ENCODE measurements at regions not wholly inside any gene's neighbourhood (a gene's known extent, or its start where the extent isn't known, plus 50 kb on each side); places are given as distances from the start of the nearest gene placed in this dataset.
A peak's percentile ranks its signal among the peaks of the same experiment; 100 is the strongest.

DNA sequence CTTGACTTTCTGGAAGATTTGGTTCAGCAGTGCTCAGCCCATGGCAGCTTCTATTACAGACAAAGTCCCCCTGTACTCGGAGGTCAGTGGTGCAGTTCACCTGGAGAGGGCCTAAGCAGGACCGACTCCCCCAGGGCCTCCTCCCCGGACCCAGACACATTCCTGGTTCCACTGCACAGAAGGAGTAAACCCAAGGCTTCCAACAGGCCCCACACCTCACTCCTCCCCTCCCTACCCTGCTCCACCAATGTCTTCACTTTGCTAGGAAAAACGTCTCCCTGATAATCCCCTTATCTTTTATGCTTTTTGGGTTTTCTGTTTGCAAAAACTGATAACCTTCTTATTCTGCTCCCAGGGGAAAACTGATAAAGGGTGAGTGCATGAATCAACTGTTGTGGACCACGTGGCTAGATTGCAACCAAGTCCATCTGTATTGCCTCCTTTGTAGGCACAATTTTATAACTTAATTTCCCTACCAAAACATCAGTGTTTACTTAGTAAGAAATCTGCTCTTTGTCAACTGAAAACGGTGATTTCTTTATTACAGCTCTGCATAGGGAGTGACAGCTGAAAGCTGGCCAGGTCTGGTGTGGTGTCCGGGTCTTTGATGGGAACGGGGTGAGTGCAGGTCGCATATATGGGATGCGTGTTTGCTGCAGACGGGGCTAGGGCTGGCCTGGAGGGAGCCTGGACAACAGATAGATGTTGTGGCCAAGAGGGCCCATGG lies 202.5 kb downstream of the GLI2 start:
- H3K27ac ChIP-seq = peak overlapping the region in 1 of 5 donors; percentile 42
- no peaks in the 10 kb centered on the region for H3K36me3 ChIP-seq
- DNase-seq = no peak
- H3K4me1 ChIP-seq = peaks cover 37 to 67% (median 49%) of the 10 kb centered on the region in 4 donors
- intact Hi-C loops (cut with DNase I; ENCODE audit: low total_unique reads) = no loop called here
- H3K9me3 ChIP-seq = no peaks in the 10 kb centered on the region
- H3K27me3 ChIP-seq = no peaks in the 10 kb centered on the region
- TF ChIP-seq, protein P1, sequence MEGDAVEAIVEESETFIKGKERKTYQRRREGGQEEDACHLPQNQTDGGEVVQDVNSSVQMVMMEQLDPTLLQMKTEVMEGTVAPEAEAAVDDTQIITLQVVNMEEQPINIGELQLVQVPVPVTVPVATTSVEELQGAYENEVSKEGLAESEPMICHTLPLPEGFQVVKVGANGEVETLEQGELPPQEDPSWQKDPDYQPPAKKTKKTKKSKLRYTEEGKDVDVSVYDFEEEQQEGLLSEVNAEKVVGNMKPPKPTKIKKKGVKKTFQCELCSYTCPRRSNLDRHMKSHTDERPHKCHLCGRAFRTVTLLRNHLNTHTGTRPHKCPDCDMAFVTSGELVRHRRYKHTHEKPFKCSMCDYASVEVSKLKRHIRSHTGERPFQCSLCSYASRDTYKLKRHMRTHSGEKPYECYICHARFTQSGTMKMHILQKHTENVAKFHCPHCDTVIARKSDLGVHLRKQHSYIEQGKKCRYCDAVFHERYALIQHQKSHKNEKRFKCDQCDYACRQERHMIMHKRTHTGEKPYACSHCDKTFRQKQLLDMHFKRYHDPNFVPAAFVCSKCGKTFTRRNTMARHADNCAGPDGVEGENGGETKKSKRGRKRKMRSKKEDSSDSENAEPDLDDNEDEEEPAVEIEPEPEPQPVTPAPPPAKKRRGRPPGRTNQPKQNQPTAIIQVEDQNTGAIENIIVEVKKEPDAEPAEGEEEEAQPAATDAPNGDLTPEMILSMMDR (IDR thresholded peaks at IDR 0.05) = no peak
- TF ChIP-seq POLR2AphosphoS5 (IDR thresholded peaks at IDR 0.05) (no peak), EP300 (IDR thresholded peaks at IDR 0.05) (no peak), POLR2A (IDR thresholded peaks at IDR 0.05) (no peak)
- 20 to 30% (median 25%) methylated on average over 11 of the region's 11 CpGs for WGBS, 5 donors
- H3K4me3 ChIP-seq = no peak overlapping the region

DNA sequence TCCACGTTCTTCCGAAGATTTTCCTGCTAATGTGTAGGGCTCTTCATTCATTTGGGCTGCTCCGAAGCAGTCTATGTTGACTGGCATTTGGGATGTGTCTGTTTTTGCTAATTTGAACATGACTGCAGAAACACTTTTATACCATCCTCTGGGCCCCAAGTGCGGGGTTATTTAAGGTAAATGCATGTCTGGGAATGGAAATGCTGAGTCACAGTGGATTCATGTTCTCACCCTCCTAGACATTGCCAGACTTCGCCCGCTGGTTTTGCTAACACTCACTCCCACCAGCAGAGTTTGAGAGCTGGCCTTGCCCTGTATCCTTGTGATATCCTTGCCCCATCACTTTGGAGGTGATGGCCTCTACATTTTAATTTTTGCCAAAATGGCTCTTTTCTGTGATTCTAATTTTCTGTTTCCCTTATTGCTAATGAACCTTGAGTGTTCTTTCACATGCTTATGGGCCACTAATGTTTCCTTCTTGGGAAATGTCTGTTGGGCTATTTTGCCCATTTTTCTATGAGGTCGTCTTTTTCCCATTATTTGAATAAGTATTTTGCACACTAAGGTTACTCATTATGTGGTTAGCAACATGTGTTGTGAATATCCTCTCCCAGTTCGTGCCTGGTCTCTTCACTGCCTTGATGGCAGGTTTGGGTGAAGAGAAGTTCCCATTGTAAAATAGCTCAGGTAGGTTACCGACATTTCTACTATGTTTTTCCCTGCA lies 204.1 kb downstream of the GLI2 start:
- WGBS, 5 donors = 70 to 83% (median 73%) methylated on average over 9 of the region's 9 CpGs
- no peak for TF ChIP-seq POLR2AphosphoS5 (IDR thresholded peaks at IDR 0.05)
- no peak for TF ChIP-seq POLR2A (IDR thresholded peaks at IDR 0.05)
- TF ChIP-seq, protein P1 (IDR thresholded peaks at IDR 0.05) = no peak
- TF ChIP-seq EP300 (IDR thresholded peaks at IDR 0.05) = no peak
- H3K27ac ChIP-seq = no peak overlapping the region
- intact Hi-C loops (cut with DNase I; ENCODE audit: low total_unique reads) = no loop called here
- H3K27me3 ChIP-seq = no peaks in the 10 kb centered on the region
- H3K9me3 ChIP-seq = no peaks in the 10 kb centered on the region
- no peak overlapping the region for H3K4me3 ChIP-seq
- H3K4me1 ChIP-seq = peaks cover 29 to 52% (median 39%) of the 10 kb centered on the region in 4 donors
- no peaks in the 10 kb centered on the region for H3K36me3 ChIP-seq
- DNase-seq = no peak

DNA sequence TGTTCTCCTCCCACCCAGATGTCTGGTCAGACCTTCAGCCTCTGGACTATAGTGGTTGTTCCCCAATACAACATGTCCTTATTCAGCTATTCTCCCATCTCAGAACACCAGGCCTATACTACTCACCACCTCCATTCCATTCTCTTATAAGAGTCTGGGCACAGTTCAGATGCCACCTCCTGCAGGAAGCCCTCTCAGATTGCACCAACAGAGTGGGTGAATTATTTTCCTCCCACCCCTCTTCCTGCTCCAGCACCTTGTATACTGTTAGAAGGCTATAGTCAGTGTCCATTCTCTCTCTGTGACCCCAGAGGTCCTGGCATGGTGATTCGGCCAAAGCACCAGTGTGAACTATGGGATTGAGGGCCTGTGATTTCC lies 204.6 kb downstream of the GLI2 start:
- H3K9me3 ChIP-seq = no peaks in the 10 kb centered on the region
- no peak for TF ChIP-seq POLR2A (IDR thresholded peaks at IDR 0.05)
- no peak for TF ChIP-seq POLR2AphosphoS5 (IDR thresholded peaks at IDR 0.05)
- TF ChIP-seq, protein P1 (IDR thresholded peaks at IDR 0.05) = no peak
- TF ChIP-seq EP300 (IDR thresholded peaks at IDR 0.05) = no peak
- 75 to 100% (median 95%) methylated on average over 1 of the region's 1 CpG for WGBS, 5 donors
- no peaks in the 10 kb centered on the region for H3K27me3 ChIP-seq
- peaks cover 25 to 46% (median 34%) of the 10 kb centered on the region in 4 donors for H3K4me1 ChIP-seq
- H3K36me3 ChIP-seq = no peaks in the 10 kb centered on the region
- intact Hi-C loops (cut with DNase I; ENCODE audit: low total_unique reads) = no loop called here
- no peak for DNase-seq
- H3K4me3 ChIP-seq = no peak overlapping the region
- H3K27ac ChIP-seq = no peak overlapping the region

DNA sequence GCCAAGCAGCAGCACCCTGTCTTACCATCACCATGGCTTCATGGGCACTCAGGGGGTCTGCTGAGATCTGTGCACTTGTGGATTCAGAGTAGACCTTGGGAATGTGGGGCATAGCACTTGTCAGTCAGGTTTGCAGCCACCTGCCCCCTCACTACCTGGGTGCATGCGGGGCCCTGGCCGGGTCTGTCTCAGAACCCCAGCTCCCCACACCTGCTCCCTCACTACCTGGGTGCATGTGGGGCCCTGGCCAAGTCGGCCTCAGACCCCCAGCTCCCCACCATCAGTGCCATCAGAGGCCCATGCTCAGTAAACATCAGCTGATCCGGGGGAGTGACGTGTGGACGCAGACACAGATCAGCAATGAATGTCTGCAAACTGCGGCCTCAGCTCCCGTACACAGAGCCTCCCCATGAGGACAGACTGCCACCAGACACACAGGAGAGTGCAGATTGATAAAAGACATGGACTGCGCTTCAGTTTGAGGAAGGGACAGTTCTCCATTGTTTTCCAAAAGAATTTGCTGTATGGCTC lies 205.1 kb downstream of the GLI2 start:
- Histone ChIP-seq H3K36me3 (no peaks in the 10 kb centered on the region), H3K27ac (no peak overlapping the region), H3K27me3 (no peaks in the 10 kb centered on the region), H3K4me1 (peaks cover 20 to 41% (median 29%) of the 10 kb centered on the region in 4 donors), H3K9me3 (no peaks in the 10 kb centered on the region), H3K4me3 (no peak overlapping the region)
- no peak for TF ChIP-seq POLR2A (IDR thresholded peaks at IDR 0.05)
- TF ChIP-seq POLR2AphosphoS5 (IDR thresholded peaks at IDR 0.05) = no peak
- TF ChIP-seq, protein P1 (IDR thresholded peaks at IDR 0.05) = no peak
- no peak for TF ChIP-seq EP300 (IDR thresholded peaks at IDR 0.05)
- intact Hi-C loops (cut with DNase I; ENCODE audit: low total_unique reads) = no loop called here
- 90 to 92% (median 91%) methylated on average over 6 to 9 of the region's 9 CpGs for WGBS, 5 donors
- no peak for DNase-seq

Data from stomach (tissue), 8 donors.